ENCODE measurements at regions not wholly inside any gene's neighbourhood (a gene's known extent, or its start where the extent isn't known, plus 50 kb on each side); places are given as distances from the start of the nearest gene placed in this dataset.

DNA sequence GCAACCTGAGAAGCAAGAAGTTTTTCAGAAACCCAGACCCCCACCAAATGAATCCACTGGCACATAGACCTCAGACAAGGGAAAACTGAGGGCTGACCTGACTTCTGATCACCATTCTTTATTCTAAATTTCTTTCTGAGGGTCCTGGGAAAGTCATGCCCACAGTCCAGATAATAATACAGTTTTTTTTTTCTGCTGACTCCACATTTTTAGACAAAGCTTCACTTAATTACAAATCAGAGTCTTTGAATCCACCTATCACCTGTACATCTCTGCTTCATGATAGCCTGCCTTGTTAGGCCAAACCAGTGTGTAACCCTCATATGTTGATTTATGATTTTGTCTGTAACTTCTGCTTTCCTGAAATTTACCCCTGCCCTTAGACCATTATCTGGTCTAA, 103.6 kb downstream of the PSAT1 start:
- H2AFZ ChIP-seq (ENCODE audit: low read depth, low read length): no peak overlapping the region
- H3K27ac ChIP-seq (ENCODE audit: insufficient read depth, low read depth, low read length): no peak overlapping the region
- dilution Hi-C loops (cut with MboI; ENCODE audit: extremely low pct_ligation_motif_present, low sequenced_read_pairs): no loop called here
- H3K9ac ChIP-seq (replicated peaks; ENCODE audit: extremely low read depth, insufficient read depth, low read length): no peak overlapping the region
- no TSS peak for BruUV-seq (replicated peaks)
- H3K4me1 ChIP-seq (ENCODE audit: control insufficient read depth, extremely low read depth, insufficient read depth, low read length): no peaks in the 10 kb centered on the region
- H4K20me1 ChIP-seq (replicated peaks; ENCODE audit: control insufficient read depth, extremely low read depth, insufficient read depth, low read length): no peaks in the 10 kb centered on the region
- ChIA-PET CTCF (no interaction called here), POLR2A (no interaction called here)
- TF ChIP-seq EZH2 (IDR thresholded peaks at IDR 0.05; ENCODE audit: borderline replicate concordance, low read depth, low read length, severe bottlenecking): no peak
- TF ChIP-seq JUN (IDR thresholded peaks at IDR 0.05; ENCODE audit: borderline replicate concordance, insufficient read depth, insufficient read length, low read depth): no peak
- no peak for TF ChIP-seq POLR2AphosphoS5 (IDR thresholded peaks at IDR 0.05; ENCODE audit: insufficient read depth, low read depth, low read length)
- no peak for TF ChIP-seq MYC (IDR thresholded peaks at IDR 0.05; ENCODE audit: low read depth, low read length)
- no peak for TF ChIP-seq GATA2 (IDR thresholded peaks at IDR 0.05; ENCODE audit: insufficient read depth, insufficient read length, low read depth, low read length)
- TF ChIP-seq, protein P1, sequence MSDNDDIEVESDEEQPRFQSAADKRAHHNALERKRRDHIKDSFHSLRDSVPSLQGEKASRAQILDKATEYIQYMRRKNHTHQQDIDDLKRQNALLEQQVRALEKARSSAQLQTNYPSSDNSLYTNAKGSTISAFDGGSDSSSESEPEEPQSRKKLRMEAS (IDR thresholded peaks at IDR 0.05; ENCODE audit: insufficient read depth, insufficient read length): no peak
- TF ChIP-seq POLR2A (IDR thresholded peaks at IDR 0.05; ENCODE audit: low read depth, low read length): no peak
- TF ChIP-seq, protein P2, sequence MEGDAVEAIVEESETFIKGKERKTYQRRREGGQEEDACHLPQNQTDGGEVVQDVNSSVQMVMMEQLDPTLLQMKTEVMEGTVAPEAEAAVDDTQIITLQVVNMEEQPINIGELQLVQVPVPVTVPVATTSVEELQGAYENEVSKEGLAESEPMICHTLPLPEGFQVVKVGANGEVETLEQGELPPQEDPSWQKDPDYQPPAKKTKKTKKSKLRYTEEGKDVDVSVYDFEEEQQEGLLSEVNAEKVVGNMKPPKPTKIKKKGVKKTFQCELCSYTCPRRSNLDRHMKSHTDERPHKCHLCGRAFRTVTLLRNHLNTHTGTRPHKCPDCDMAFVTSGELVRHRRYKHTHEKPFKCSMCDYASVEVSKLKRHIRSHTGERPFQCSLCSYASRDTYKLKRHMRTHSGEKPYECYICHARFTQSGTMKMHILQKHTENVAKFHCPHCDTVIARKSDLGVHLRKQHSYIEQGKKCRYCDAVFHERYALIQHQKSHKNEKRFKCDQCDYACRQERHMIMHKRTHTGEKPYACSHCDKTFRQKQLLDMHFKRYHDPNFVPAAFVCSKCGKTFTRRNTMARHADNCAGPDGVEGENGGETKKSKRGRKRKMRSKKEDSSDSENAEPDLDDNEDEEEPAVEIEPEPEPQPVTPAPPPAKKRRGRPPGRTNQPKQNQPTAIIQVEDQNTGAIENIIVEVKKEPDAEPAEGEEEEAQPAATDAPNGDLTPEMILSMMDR (IDR thresholded peaks at IDR 0.05; ENCODE audit: extremely low read depth in 1 of 2, insufficient read depth in 1 of 2, low read depth in 1 of 2, low read length in 2 of 2): no peak
- no peak for TF ChIP-seq FOS (IDR thresholded peaks at IDR 0.05; ENCODE audit: borderline replicate concordance, insufficient read depth, low read length)
- no peaks in the 10 kb centered on the region for H3K9me1 ChIP-seq (replicated peaks; ENCODE audit: control insufficient read depth, extremely low read depth, insufficient read depth, low read length)
- H3K4me2 ChIP-seq (ENCODE audit: insufficient read depth, low read length): no peak overlapping the region
- H3K36me3 ChIP-seq (ENCODE audit: control insufficient read depth in 2 of 2, extremely low read depth in 1 of 2, insufficient read depth in 2 of 2, low read length in 2 of 2): no peaks in the 10 kb centered on the region
- no peaks in the 10 kb centered on the region for H3K9me3 ChIP-seq (replicated peaks; ENCODE audit: control insufficient read depth, insufficient read depth, low read length)
- no peaks in the 10 kb centered on the region for H3K79me2 ChIP-seq (ENCODE audit: control insufficient read depth, insufficient read depth, low read length)
- FAIRE-seq (no peak), DNase-seq (ENCODE audit: low read depth, low spot score) (no peak)
- intact Hi-C loops (cut with micrococcal nuclease): no loop called here
- H3K4me3 ChIP-seq (replicated peaks in 1 of 3; ENCODE audit: insufficient read depth in 1 of 3, low read depth in 1 of 3, low read length in 3 of 3): no peak overlapping the region
- peaks cover 0 to 3% of the 10 kb centered on the region in 2 experiments for H3K27me3 ChIP-seq (ENCODE audit: control insufficient read depth in 2 of 2, insufficient read depth in 2 of 2, low read length in 2 of 2)
